ENCODE measurements at regions not wholly inside any gene's neighbourhood (a gene's known extent, or its start where the extent isn't known, plus 50 kb on each side); places are given as distances from the start of the nearest gene placed in this dataset.

- no peak for DNase-seq
Observed at GRCh38 chrX:5054852-5055251, 1173.8 kb downstream of the NLGN4X start.

DNA sequence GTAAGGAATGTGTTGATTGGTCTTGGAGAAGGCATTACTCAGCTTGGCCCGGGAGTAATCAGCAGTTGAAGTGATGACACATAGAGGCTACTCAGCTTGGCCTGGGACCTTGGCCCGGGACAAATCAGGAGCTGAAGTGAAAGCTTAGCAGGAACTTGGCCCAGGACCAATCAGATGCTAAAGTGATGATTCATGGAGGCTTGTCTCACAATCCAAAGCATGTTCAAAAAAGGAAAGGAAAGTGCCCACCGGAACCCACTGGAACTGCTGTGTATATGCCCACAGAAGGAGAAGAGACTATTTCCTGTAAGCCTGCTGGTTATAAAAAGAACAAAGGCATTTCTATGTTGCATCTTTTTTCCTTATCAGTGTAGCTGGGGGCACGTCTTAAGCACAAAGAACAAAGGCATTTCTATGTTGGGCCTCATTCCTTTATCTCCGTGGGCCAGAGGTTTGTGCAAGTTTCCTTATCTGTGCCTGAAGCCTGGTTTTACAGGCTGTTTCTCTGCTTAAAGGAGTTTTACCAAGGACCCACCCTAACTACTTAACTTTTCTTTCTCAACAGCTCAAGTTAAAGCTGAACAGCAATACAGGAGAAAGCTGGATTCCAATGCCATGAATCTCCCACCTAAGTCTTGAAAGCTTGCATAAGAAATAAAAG lies 1176.7 kb downstream of the NLGN4X start:
- DNase-seq = no peak

GRCh38 chrX:5042563-5042962 lies 1186.1 kb downstream of the NLGN4X start:
- DNase-seq = no peak

DNA sequence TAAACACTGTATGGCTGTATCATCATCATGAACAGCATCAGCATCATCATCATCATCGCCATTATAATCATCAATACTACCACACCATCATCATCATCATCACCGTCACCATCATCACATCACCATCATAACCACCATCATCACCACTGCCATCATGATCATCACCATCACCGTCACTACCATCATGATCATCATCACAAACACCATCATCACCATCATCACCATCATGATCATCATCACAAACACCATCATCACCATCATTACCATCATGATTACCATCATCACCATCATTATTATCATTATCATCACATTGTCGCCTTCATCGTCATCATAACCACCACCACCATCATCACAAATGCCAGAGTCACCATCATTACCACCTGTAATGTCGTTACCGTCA lies 1196.9 kb downstream of the NLGN4X start:
- DNase-seq = no peak

DNA sequence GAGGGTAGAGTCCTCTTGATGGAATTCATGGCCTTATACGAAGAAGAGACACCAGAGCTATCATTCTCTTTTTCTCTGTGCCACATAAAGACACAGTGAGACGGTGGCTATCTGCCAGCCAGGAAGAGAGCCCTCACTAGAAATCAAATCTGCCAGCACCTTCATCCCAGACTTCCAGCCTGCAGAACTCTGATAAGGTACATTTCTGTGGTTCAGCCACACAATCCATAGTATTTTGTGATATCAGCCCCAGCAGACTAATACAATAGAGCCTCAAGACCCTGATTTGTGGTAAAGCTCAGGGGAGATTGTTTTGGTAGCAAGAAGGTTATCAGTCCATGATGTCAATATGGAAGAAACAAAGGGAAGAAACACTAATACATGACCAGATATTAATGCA lies 1213.2 kb downstream of the NLGN4X start:
- no peak for DNase-seq

GRCh38 chrX:4994855-4995254 lies 1233.8 kb downstream of the NLGN4X start:
- DNase-seq = no peak

DNA sequence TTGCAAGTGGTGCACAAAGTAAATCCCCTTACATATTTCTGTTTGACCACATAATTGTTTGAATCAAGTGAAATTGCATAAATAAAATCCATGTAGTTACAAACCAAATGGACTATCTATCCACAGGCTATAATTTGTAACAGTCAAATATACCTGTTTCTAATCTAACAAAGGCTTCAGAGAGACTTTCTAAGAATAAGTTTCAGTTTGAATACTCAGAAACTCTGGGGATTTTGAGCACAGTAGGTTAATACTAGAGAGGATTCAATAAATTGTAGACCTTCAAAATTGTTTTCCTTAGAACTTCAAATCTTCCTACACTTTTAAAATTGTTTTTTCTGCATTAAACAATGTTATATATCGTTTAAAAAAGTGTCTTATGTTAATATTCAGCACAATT lies 1250.1 kb downstream of the NLGN4X start:
- DNase-seq = no peak

DNA sequence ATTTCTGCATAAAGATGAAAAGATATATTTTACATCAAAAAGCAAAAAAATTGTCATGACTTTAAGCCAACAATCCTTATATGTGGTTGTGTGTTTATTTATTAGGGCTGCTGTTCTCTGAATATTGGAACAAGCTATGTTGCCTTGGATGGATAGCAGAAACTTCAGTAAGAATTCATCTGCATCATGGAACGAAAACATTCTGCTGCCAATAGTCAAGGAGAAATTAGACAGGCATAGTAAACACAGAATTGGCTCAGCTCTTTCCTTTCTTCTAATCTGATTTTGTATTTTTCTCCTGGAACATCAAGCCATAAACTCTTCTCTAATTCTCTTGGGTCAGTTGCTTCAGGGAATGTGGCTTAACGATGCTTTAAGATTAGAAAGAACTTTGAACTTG lies 1257.0 kb downstream of the NLGN4X start:
- no peak for DNase-seq

DNA sequence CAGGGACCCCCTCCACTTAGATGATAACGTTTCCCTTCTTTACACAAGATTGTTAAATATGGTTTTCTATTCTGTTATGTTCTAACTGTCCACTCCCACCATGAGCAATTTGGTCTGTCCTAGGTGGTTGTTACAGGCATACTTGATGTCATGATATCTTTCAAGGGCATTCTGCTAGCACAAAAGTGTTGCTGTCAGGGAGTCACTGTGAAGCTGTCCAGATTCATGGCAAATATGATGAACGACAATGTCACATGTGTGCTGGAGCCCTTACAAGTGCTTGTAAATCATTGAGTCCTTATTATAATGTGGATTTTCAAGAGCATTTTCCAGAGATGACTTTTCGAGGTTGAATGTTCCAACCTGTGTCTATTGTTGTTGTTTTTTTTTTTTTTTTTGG lies 1250.7 kb upstream of the PRKX start:
- no peak for DNase-seq

DNA sequence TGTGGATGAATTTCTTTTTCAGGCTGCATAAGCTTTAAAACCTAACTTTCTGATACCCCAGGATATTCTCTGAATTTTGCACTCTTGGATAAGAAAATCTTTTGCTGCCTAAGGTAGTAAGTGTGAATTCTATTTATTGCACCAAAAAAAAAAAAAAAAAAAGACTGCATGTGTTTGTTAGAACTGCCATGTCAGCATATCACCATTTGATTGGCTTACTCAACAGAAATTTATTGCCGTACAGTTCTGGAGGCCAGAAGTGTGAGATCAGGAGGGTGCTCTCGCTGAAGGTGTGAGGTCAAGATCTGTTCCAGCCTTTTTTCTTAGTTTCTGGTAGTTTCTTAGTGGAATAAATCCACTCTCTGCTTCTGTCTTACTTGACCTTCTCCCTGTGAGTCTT lies 1250.0 kb upstream of the PRKX start:
- DNase-seq = no peak

DNA sequence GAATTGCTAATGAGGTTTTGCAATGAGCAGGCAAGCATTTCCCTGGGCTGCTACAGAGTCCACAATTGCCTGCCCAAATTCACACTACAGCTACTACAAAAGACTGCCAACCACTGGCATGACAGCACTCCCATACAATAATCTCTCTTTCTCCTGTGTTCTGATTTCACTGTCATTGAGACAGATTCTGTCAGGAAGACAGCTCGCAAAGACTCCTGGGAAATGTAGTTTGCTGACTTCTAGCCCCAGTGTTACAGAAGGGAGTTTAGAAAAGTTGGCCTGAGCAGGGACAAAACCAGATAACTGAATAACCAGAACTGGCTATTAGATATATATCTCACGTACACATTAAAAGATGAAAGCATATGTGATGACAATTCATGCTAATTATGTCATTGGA lies 1231.3 kb upstream of the PRKX start:
- no peak for DNase-seq

DNA sequence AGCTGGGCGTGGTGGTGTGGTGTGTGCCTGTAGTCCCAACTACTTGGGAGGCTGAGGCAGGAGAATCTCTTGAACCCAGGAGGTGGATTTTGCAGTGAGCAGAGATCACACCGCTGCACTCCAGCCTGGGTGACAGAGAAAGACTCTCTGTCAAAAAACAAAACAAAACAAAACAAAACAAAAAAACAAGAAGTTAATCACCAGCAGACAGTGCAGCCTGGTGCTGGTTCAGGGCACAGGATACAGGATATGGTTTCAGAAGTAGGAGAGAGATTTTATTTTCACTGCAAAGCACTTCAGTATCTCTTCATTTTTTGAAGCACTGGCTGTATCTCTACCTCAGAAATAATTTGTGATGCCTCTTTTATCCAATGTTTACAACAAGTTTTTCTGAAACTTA lies 1222.9 kb upstream of the PRKX start:
- no peak for DNase-seq

DNA sequence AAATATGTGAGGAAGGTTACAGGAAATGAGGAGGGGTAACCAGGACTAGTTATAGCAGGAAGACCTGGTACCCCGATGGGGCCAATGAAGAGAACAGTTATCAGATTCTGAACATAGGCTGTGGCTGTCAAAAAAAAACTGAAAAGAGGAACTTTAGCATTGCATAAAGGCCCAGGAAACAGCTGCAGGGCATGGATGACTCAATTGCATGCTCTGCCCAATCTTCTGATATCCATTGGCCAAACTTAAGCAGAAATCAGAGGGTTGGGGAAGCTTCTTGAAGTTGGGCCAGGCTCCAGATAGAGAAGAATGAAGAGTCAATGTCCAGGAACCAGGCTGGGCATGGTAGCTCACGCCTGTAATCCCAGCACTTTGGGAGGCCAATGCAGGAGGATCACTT lies 1222.4 kb upstream of the PRKX start:
- DNase-seq = no peak

DNA sequence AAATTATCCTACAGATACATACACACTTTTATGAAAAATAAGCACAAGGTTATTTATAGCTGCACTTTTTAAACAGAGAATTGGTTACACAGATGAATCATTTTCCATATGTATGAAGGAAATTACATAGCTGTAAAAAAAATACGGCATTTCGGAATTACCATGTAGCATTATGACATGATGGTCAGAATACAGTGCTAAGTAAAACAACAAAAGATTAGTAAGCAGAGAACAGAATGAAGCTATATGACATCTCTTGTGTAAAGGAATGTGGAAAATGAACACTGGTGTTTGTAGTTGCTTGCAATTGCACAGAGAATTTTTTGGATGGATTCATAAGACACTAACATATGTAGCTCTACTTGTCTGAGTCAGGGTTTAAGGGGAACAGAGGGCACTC lies 1222.0 kb upstream of the PRKX start:
- DNase-seq = no peak

DNA sequence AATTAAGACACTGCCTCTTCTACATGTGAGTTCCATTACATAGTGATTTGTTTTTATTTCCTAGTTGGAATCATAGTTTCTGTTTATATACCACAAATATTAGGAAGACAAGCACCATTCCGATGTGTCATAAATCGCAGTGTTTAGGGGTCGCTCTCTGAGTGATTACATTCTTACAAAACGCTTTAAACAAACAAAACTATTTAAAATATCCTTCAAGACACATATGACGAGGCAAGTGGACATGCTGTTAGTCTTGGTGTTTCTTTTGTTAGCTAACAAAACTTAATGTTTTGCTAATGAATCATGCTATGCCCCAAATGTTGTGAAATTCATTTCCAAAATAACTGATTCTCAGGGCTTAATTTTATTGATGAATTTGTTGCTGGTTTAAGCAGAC lies 1219.3 kb upstream of the PRKX start:
- DNase-seq = no peak

DNA sequence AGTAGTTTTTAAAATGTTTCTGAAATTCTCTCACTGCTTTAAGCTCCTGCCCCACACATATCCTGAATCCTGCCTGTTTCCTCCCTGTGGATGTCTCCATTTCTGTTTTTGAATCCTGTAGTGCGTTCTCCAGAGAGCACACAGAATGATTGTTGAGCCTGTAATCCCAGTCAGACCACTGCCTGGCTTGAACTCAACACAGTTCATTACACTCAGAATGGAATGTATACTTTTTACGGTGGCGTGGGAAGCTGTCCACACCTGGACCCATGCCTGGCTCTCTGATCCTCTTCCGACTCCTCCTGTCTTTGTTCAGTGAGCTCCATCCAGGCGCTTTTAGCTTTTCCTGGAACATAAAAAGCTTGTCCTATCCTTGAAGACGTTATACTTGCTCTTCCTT lies 1217.0 kb upstream of the PRKX start:
- DNase-seq = no peak

DNA sequence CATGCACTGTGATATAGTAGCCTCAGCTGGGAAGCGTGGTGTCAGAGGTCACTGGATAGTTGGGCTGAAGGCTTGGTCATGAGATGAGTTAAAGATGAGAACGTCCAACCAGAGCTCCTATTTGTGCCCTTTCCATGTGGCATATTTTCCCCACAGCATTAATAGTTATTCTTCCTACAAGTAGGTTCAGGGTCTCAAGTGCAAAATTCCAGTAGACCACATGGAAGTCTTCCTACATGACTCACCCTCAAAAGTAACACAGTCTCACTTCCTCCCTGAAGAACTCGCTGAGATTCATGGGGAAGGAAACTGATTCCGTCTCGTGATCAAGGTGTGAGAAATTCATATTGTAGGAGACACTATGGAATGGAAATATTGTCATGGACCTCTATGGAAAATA lies 1212.5 kb upstream of the PRKX start:
- DNase-seq = no peak

- DNase-seq = no peak
Observed at GRCh38 chrX:4909348-4909747, 1195.9 kb upstream of the PRKX start.

DNA sequence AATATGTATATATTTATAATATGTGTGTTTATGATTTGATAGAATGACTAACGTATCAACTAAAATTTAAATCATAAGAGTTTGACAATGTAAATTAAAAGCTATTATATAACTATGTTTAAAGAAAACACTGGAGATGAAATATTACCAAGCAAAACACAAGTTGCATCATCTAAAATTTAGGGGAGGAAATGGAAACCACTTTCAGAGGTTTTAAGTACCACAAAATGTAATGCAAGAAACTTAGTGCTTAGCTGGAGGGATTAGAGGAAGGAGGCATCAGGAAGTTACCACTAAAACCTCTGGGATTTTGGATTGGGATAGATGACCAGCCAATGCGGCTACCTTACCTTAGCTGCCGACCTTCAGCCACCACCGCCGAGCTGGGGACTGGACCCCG lies 1192.1 kb upstream of the PRKX start:
- no peak for DNase-seq

DNA sequence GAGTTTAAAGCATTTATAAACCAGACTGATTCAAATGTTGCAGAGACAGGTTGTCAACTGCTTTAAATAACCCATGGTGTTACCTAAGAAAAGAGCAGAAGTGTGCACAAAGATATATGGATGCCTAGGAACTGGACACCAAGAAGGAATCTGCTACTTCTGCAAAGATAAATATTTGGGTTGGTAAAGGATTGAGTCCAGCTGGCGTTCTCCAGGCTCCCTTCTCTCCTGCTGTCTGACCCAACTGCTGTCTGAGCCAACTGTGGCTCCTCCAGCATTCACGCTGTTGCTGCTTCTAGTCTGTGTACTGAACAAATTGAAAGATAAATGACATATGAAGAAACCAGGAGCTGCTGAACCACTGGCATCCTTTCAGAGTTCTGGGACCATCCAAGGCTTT lies 1167.8 kb upstream of the PRKX start:
- DNase-seq = no peak

- DNase-seq = no peak
Observed at GRCh38 chrX:4878640-4879039, 1165.2 kb upstream of the PRKX start.

- no peak for DNase-seq
Observed at GRCh38 chrX:4876268-4876667, 1162.8 kb upstream of the PRKX start.

GRCh38 chrX:4851534-4851933 lies 1138.1 kb upstream of the PRKX start:
- DNase-seq = no peak

GRCh38 chrX:4850312-4850711 lies 1136.9 kb upstream of the PRKX start:
- DNase-seq = no peak

DNA sequence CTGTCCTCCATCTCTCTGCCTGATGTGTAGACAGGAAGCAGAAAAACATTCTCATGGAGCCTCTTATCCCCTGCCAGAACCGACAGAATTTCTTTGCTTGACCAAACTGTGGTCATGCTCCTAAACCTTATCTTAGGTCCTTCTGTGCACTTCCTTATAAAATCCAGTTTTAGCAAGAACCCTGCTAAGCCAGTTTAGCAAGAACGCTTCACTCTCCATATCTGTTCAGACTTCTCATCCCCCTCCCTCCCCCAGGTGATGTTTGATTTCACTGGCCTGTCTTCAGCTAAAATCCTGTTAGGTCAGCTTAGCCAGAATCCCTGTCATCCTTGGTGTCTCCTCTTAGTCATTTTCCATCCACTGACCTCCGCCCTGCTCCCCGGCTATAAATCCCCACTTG lies 1130.9 kb upstream of the PRKX start:
- DNase-seq = no peak

GRCh38 chrX:4841216-4841745 lies 1127.8 kb upstream of the PRKX start:
- no peak for DNase-seq
